ENCODE measurements at regions not wholly inside any gene's neighbourhood (a gene's known extent, or its start where the extent isn't known, plus 50 kb on each side); places are given as distances from the start of the nearest gene placed in this dataset.

GRCh38 chr16:74226338-74226954, 70.2 kb upstream of the PSMD7 start:
- FAIRE-seq, result no peak
- no peak overlapping the region for H2AFZ ChIP-seq (ENCODE audit: control insufficient read depth, low read length)

GRCh38 chr16:74224828-74225612, 71.6 kb upstream of the PSMD7 start:
- dilution Hi-C loops (cut with MboI; ENCODE audit: extremely low pct_ligation_motif_present, low sequenced_read_pairs), result no loop called here
- Histone ChIP-seq H4K20me1 (ENCODE audit: control insufficient read depth, extremely low read depth, insufficient read depth, low read length) (no peaks in the 10 kb centered on the region), H3K79me2 (ENCODE audit: control insufficient read depth, insufficient read depth, low read length) (no peaks in the 10 kb centered on the region), H3K27me3 (ENCODE audit: control insufficient read depth, extremely low read depth, insufficient read depth, low read length) (no peaks in the 10 kb centered on the region), H3K9me1 (ENCODE audit: control insufficient read depth, extremely low read depth, insufficient read depth, low read length) (no peaks in the 10 kb centered on the region), H3K9ac (ENCODE audit: control insufficient read depth, extremely low read depth, insufficient read depth, low read length) (no peak overlapping the region), H3K4me3 (ENCODE audit: control insufficient read depth in 2 of 3, extremely low read depth in 1 of 3, insufficient read depth in 2 of 3, low read depth in 1 of 3, low read length in 3 of 3) (no peak overlapping the region), H3K36me3 (ENCODE audit: control insufficient read depth in 2 of 2, extremely low read depth in 1 of 2, insufficient read depth in 2 of 2, low read length in 2 of 2) (no peaks in the 10 kb centered on the region), H3K4me2 (ENCODE audit: control insufficient read depth, extremely low read depth, insufficient read depth, low read depth, low read length) (no peak overlapping the region), H2AFZ (ENCODE audit: control insufficient read depth, low read length) (no peak overlapping the region), H3K4me1 (ENCODE audit: control insufficient read depth, extremely low read depth, insufficient read depth, low read length) (peaks cover 3% of the 10 kb centered on the region), H3K27ac (ENCODE audit: control insufficient read depth, insufficient read depth, low read length) (no peak overlapping the region), H3K9me3 (ENCODE audit: control insufficient read depth, low read depth, low read length) (no peaks in the 10 kb centered on the region)
- FAIRE-seq (no peak), DNase-seq (ENCODE audit: low read depth, low spot score) (no peak)
- TF ChIP-seq EZH2 (IDR thresholded peaks at IDR 0.05; ENCODE audit: low read length) (no peak), CTCF (optimal IDR thresholded peaks at IDR 0.05 in 1 of 3, IDR thresholded peaks at IDR 0.05 in 1 of 3, conservative IDR thresholded peaks at IDR 0.05 in 1 of 3; ENCODE audit: extremely low read depth in 1 of 3, insufficient read depth in 2 of 3, low read length in 3 of 3) (no peak)

More at GRCh38 chr16:74226338-74226954, 70.2 kb upstream of the PSMD7 start:
- H3K36me3 ChIP-seq (ENCODE audit: control insufficient read depth in 2 of 2, extremely low read depth in 1 of 2, insufficient read depth in 2 of 2, low read length in 2 of 2), result no peaks in the 10 kb centered on the region
- H3K27ac ChIP-seq (ENCODE audit: control insufficient read depth, insufficient read depth, low read length), result no peak overlapping the region
- no peaks in the 10 kb centered on the region for H3K9me1 ChIP-seq (ENCODE audit: control insufficient read depth, extremely low read depth, insufficient read depth, low read length)
- no peak overlapping the region for H3K4me2 ChIP-seq (ENCODE audit: control insufficient read depth, extremely low read depth, insufficient read depth, low read depth, low read length)
- H3K4me3 ChIP-seq (ENCODE audit: control insufficient read depth in 2 of 3, extremely low read depth in 1 of 3, insufficient read depth in 2 of 3, low read depth in 1 of 3, low read length in 3 of 3), result no peak overlapping the region
- dilution Hi-C loops (cut with MboI; ENCODE audit: extremely low pct_ligation_motif_present, low sequenced_read_pairs), result no loop called here
- DNase-seq (ENCODE audit: low read depth, low spot score), result no peak
- no peak overlapping the region for H3K9ac ChIP-seq (ENCODE audit: control insufficient read depth, extremely low read depth, insufficient read depth, low read length)
- H3K9me3 ChIP-seq (ENCODE audit: control insufficient read depth, low read depth, low read length), result no peaks in the 10 kb centered on the region
- TF ChIP-seq CTCF (optimal IDR thresholded peaks at IDR 0.05 in 1 of 3, IDR thresholded peaks at IDR 0.05 in 1 of 3, conservative IDR thresholded peaks at IDR 0.05 in 1 of 3; ENCODE audit: extremely low read depth in 1 of 3, insufficient read depth in 2 of 3, low read length in 3 of 3), result peak in 2 of 3 experiments; percentile 25 to 45
- no peak for TF ChIP-seq EZH2 (IDR thresholded peaks at IDR 0.05; ENCODE audit: low read length)
- H3K79me2 ChIP-seq (ENCODE audit: control insufficient read depth, insufficient read depth, low read length), result no peaks in the 10 kb centered on the region
- no peaks in the 10 kb centered on the region for H3K27me3 ChIP-seq (ENCODE audit: control insufficient read depth, extremely low read depth, insufficient read depth, low read length)
- H3K4me1 ChIP-seq (ENCODE audit: control insufficient read depth, extremely low read depth, insufficient read depth, low read length), result peaks cover 5% of the 10 kb centered on the region
- no peaks in the 10 kb centered on the region for H4K20me1 ChIP-seq (ENCODE audit: control insufficient read depth, extremely low read depth, insufficient read depth, low read length)

All from keratinocyte (primary cell).